Testis (tissue), 2 donors: ENCODE measurements at regions not wholly inside any gene's neighbourhood (a gene's known extent, or its start where the extent isn't known, plus 50 kb on each side); places are given as distances from the start of the nearest gene placed in this dataset.

Experiments
- CTCF ChIP-seq, 3 experiments: fragments of 450-650 bp in 2 of 3; fragments of 200-600 bp in 1 of 3; sonication (generic) in 1 of 3; IDR thresholded peaks; one replicate each; pipeline ENCODE4 v1.5.1; 2016 to 2019; ENCODE audit warnings: antibody characterized with exemption in 3 of 3, mild to moderate bottlenecking in 2 of 3, moderate library complexity in 1 of 3
- POLR2A ChIP-seq: fragments of 450-650 bp; IDR thresholded peaks from one replicate; pipeline ENCODE4 v1.6.1; 2017; ENCODE audit warnings: antibody characterized with exemption, mild to moderate bottlenecking, moderate library complexity

- TF ChIP-seq CTCF (IDR thresholded peaks at IDR 0.05) (no peak), POLR2A (no peak)
These were observed 315.6 kb downstream of the HS3ST3B1 start for GRCh38 chr17:14616528-14616927.
